Umbilical cord (tissue), 1 donor: ENCODE measurements at regions not wholly inside any gene's neighbourhood (a gene's known extent, or its start where the extent isn't known, plus 50 kb on each side); places are given as distances from the start of the nearest gene placed in this dataset.

ENCODE experiments used
- DNase-seq: peaks from one replicate; pipeline ENCODE4 v3.0.0-alpha.2; 2015; ENCODE audit warnings: low spot score

DNA sequence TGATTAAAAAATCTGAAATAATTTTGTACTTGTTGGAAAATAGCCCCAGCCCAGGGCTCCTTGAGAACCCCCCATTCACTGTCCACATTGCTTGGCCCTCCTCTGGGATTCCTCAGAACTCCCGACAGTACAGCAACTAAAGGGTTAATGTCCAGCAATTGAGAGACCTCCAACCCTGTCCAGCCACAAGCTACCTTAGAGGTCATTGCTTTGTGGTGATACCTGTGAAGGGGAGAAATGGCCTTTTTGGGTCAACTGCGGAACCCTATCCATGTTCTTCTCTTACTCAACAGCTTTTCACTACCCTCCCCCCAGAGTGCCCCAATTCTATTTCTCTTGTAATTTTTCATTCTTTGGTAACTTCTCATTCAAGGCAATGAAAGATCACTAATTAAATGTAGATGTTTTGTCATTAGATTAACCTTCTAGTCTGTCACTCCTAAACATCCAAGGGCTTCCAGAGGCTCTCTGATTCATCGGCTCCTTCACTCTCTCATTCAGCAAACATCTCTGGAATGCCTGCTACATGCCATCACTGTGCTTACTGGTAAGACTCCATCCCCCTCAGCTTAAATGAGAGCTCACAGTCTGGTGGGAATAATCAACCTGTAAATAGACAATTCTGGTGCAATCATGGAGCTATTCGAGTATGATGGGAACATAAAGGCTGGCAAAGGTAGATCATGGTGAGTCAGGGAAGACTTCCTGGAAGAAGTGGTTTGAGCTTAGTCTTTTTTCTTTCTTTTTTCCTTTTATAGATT lies 241.4 kb upstream of the PGRMC2 start:
- peak; percentile 92 for DNase-seq

DNA sequence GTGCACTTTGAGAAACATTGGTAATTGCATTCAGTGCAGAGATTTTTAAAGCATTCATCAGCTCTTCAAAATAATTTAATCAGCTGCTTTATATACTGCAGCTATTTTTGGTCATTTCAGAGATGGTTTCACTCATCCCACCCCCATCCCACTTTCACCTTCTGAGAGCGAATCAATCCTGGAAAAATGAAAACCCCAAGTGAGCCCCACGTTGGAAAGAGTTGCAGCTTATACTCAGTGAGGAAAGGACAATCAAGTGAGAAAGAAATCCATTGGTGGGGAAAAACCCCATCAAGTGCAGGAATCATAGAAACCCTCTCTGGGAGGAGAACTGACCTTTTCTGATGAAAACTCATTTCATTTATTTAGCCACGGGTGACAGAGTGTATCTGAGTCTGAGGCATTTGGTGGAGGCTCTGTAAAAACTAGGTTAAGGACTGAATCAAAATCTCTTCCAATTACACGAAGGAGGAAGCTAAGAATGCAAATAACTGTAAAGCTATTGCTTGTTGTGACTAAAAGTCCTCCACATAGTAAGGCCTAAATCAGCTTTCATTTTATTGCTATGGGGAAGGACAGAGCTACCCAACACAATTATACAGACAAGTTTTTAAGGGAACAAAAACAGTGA lies 240.4 kb upstream of the PGRMC2 start:
- peak; percentile 16 for DNase-seq

DNA sequence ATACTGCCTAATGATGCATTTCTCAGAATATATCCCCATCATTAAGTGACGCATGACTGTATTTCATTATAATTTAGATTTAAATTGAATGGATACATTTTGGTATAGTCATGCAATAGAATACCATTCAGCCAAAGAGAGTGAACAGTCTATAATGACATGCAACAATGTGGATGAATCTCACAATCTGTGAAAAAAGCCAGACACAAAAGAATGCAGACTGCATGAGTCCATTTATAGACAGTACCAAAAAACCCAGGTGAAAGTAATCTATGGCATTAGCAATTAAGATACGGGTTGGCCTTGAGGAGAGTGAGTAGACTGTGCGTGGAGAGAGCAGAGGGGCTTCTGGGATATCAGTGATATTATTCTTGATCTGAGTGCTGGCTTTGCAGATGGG lies 239.7 kb upstream of the PGRMC2 start:
- DNase-seq: peak; percentile 25

DNA sequence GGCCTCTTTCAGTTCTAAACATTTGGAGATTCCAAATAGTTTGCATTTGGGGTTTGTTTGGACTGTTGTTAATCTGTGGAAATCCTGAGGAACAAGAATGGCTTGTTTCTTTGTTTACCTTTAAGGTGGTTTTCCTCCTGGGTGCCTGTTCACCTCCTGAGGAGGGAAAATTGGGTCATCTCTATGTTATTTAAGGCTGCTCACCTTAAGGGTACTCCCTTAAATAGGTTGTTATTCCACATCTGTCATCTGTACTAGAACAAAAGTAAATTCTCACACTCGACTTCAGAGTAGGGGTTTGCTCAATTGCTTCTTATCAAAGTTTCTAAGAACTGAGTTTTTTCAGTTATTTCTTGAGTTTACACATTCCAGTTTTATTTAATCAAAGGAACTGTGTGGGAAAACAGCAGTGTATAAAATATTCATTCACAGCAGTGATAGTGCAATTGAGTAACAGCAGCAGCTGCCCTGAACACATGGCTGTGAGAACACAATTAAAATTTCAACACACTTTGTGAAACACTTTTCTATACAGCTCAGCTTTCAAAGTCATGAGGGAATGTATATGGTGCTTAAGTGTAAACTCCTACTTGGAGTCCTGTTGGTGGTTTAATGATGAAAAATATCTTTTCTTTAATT lies 238.5 kb upstream of the PGRMC2 start:
- DNase-seq: peak; percentile 28

DNA sequence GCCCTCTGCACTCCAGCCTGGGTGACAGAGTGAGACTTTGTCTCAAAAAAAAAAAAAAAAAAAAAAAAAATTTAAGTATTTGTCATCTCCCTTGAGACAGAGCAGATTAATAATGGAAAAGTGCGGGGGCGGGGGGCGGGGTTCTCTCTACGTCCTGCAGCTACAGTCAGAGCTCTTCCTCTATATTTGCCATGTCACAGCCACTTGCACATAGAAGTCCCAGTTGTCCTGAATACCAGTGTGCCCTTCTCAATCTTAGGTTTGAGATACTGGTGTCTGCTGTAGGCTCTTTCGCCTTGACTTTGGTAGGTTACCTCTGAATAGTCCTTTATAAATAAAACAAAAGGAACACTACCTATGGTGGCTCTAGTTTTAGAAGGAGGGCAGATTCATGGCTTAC lies 237.8 kb upstream of the PGRMC2 start:
- no peak for DNase-seq

DNA sequence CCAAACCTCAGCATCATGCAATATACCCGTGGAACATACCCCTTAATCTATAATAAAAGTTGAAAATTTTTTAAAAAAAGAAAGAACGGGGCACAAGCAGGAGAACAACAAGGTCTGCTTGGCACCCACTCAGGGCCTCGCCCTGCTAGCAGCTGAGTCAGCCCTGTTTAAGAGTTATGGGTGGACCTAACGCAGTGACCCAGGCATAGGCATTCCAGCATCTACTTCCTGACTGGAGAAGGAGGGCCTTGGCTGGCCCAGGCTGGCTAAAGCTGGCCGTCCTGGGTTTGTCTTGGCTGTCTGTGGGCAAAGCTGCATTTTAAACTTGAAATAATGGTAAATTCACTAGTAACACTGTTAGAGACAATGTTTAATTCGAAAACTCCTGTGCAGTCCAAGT lies 236.7 kb upstream of the PGRMC2 start:
- DNase-seq: peak; percentile 51

DNA sequence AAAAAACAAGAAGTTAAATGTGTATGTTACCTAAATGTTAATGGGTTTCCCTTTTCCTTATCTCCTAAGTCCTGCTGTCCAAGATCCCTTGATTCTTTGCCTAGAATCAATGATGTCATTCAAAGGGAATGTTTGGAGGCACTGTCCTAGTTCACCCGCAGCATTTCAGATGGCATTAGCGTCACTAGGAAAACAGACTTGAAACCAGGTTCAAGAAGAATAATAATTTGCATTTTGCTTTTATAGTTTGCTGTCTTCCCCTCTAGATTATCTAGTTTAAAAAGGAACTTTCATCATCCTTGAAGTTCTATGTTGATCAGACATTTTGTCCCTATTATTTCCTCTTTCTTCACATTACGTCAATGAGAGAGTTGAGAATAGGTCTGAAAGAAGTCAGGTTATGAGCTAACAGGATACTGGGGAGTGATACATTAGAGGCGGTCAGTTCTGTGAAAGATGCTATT lies 234.1 kb upstream of the PGRMC2 start:
- DNase-seq: peak; percentile 75

DNA sequence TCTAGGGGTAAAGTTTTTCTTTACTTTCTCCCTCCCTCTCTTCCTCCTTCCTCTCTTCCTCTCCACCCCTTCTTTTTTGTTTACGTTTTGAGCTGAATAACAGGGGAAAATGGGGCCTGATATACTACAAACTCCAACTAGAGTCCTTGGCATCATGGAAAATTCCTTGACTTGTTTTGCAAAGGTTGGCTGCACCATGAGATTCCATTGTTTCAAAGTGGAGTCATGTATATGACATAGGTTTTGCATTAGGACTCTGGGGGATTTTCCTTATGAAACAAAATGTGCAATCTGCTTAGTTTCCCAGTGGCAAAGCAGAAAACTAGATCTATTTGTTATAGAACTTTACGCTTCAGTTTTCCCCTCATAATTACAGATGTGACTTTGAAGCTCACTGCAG lies 233.5 kb upstream of the PGRMC2 start:
- DNase-seq: peak; percentile 30

DNA sequence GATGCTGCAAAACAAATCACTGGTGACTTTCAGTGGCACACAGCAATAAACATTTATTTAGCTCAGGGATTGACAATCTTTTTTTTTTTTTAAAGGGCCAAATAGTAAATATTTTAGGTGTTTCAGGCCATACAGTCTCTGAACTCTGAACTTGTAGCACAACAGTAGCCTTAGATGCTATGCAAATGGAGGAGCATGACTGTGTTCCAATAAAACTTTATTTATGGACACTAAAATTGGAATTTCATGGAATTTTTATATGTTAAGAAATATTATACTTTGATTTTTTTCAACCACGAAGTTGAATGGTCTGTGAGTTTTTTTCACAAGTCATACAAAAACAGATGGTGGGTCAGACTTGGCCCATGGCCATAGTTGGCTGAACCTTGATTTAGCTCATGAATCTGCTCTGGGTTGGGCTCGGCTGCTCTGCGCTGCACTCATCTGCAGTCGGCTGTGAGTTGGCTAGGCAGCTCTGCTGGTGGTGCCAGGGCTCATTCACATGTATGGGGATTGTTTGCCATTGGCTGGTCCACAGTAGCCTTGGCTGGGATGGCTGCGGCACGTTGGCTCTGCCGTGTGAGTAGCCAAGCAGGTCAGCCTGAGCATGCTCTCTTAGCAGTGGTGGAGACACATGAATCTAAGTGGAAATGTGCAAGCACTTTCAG lies 231.7 kb upstream of the PGRMC2 start:
- peak; percentile 42 for DNase-seq

DNA sequence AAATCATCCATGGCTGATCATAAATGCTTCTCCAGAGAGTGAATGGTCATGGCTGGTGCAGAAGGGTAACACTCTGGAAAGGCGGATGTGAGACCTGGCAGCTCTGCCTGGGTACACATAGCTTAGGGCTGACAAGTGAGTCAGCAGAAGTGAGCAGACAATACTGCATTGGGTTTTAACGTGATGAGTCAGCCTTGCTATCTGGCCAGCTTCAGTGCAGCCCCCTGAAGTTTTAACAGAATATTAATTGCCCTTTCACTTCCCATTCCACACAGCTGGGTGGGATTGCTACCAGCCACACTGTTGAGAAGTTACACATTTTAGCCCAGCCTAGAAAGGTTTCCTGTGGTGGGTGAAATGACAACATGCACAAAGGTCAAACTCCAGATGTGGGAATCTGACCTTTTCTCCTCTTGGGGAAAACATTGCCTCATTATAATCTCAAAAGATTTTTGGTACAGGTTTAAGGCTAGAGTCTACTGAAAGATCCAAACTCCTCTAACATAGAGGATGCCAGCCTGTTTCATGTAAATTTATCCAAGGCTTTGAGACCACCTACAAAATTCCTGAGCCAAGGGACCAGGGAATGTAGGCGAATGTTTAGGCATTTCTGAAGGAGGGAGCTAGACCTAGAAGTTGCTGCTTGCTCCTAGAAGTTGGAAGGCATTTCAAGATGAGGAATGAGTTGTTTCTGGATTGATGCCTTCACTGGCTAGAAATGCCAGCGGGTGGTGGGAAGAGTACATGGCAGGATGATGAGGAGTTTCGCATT lies 230.3 kb upstream of the PGRMC2 start:
- DNase-seq: peak; percentile 74

DNA sequence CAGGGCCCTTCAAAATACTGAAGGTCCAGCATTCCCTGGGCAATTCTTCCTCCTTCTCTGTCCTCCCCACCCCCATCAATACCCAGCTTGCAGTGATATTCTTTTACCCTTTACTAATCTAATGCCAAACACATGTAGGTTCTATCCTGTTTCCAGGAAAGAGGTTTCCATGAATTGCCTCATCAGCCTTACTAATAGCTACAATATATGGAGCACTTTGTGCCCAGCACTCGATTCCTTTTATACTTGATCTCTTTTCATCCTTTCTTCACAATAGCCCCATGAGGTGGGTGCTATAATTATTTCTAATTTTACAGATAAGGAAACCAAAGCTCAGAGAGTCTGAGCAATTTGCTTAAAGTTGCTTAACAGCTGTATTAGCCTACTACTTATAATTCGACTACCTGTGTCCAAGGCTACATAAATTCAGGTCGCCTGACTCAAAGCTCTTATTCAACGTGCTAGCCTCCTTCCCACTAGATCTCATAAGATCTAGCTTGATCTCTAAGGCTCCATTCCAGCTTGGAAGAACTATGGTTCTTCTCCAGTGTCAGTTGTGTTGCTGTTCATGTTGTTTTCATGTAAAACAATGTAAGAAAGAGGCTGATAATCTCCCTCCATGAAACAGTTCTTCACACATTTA lies 229.6 kb upstream of the PGRMC2 start:
- peak; percentile 20 for DNase-seq

DNA sequence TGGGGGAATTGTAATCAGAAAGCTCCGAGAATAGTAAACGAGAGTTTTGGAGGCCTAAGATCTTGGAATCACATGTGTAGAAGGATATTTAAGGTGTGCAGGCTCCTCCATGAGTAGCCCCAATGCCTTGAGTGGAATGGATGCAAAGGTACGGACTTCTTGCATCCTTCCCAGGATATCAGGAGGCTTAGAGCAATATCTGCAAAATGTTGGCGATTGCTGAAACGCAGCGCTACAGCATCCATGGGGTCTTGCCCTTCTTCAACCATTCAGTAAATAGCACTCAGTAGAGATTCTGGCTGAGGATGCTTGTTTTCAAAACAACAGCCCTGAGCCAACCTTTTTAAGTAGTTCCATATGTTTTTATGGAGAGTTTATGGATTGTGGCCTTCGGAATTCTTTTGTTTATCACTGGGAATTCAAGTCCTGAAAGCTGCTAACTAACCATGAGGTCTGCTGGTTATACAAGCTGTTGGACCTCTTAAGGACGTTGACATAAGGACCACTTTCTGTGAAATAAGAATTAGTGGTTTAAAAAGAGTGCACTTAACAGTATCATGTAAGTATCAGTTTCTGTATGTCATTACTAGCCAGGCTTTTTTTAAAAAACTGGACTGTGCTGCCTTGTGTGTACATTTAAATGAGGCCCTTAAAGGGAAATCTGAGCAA lies 228.8 kb upstream of the PGRMC2 start:
- DNase-seq: peak; percentile 39

DNA sequence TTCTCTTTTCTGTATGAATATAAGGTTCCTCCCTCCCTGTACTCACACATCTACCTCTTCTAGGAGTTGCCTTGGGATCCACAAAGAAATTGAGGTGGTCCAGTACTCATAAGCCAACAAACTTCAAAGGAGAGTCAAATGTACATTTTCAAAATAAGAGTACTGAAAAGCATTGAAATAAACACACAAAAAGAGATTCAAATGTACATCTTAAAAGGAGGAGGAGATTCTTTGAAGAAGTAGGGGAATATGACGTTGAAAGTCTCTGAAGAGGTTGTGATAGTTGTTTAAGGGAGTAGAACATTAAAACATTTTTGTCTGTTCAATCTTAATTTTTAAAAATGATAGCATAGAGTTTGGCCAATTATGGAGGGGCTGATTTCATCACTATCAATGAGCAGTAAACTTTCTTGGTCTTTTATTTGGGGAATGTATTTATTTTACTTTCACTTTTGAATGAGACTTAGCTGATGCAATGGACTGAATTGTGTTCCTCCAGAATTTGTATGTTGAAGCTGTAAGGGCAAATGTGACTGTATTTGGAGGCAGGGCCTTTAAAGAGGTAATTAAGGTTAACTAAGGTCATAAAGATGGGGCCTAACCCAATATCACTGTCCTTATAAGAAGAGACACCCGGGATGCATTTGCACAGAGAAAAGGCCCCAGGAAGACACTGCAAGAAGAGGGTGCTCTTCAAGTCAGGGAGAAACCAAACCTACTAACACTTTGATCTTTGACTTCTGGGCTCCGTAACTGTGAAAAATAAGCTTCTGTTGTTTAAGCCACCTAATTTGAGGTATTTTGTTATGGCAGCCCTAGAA lies 226.3 kb upstream of the PGRMC2 start:
- no peak for DNase-seq

DNA sequence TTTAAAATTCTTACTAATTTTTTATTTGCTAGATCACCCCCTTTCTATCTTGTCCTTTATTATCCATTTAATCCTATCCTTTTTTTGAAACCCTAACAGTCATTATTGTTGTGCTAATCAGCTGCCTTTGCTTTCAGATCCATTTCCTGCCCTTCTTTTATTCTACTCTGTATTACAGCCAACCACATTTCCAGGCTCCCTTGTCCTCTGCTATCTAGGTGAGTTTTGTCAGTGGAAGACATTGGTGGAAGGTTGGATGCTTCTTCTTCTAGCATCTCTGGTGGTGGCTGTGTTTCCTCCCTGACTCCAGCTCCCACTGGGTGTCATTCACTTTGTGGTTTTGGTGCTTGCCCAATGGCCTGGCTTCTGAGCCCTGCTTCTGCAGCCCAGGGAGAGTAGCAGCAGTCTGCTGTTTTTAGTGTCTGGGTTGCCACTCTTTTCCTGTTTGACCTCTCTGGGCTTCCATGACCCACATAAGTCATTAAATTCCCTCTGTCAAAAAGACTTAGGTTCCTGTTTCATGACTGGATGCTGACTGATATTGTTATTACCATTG lies 225.2 kb upstream of the PGRMC2 start:
- no peak for DNase-seq

DNA sequence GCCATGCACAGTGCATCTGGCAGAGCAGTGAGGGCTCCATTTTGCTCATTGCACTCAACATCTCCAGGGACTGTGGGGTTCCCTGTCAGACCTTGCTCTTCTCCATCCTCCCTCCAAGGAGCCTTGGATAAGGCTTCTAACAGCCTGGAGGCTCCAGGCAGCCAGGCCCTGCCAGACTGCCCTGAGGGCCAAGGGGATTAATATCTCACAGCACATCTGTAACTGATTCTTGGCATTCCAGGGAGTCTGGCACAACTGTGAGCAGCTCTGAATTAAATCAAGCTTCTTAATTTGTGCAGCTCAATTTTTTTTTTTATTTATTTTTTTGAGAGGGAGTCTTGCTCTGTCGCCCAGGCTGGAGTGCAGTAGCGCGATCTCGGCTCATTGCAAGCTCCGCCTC lies 224.5 kb upstream of the PGRMC2 start:
- no peak for DNase-seq

DNA sequence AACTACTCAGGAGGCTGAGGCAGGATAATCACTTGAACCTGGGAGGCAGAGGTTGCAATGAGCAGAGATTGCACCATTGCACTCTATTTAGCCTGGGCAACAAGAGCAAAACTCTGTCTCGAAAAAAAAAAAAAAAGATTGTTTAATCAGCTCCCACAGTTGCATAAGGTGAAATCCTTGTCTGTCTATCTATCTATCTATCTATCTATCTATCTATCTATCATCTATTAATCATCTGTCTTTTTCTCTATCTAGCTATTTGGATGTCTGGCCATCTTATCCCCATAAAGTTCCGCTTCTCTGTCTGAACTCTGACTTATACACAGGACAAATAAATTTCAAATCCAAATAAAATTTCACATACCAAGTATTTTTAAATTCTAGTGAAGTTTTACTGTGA lies 223.2 kb upstream of the PGRMC2 start:
- no peak for DNase-seq

DNA sequence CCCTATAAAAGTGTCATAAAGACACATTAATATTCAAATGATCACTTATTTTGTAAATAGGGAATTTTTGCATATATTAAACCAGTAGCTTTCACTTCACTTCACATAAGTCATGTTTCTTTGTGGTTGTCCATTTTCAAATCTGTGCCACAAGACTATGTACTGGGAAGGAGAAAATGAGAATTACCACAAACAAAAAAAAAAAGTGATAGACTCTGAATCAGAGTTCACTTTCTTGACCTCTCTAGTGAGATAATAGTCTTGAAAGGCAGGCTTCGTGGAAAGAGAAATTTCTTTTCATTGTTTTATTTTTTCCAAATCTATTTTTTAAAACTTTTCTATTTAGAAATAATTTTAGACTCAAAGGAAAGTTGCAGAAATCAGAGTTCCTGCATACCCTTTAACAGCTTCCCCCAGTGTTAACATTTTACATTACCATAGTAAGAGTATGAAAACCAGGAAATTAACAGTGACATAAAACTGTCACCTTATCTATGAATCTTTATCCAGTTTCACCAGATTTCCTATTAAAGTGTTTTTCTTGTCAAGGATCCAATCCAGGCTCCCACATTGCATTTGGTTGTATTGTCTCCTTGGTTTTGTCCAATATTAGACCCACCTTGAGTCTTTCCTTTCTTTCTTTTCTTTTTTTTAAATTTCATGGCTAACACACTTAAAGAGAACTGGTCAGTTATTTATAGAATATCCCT lies 215.4 kb upstream of the PGRMC2 start:
- DNase-seq: no peak

DNA sequence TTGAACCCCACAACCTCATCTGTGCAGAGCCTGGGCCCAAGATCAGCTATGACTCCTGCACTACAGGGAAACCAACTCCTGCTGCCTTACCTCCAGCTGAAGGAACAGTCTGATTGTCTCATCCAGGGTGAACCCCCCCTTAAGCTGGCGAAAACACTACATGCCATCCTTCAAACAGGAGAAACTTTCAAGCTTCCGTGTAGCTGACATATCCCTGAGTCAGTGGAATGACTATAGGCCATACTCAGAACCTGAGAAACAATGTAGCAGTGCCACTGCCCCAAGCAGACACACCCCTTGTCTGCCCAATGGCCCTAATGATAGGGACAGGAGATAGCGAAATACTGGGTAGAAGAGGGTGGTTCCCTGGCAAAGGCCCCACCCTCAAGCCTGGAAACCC lies 213.6 kb upstream of the PGRMC2 start:
- DNase-seq: no peak
